Central memory CD8-positive, alpha-beta T cell (primary cell): ENCODE measurements at regions not wholly inside any gene's neighbourhood (a gene's known extent, or its start where the extent isn't known, plus 50 kb on each side); places are given as distances from the start of the nearest gene placed in this dataset.

ENCODE experiments used
- ATAC-seq: fragments of 150-1000 bp; cut with Tn5 transposase; replicated peaks from 2 replicates; pipeline ENCODE4 v1.10.0; 2022; ENCODE audit warnings: mild to moderate bottlenecking, moderate FRiP score, moderate number of reproducible peaks; ENCODE audit not compliant: poor library complexity, severe bottlenecking; ENCODE audit errors: extremely low read depth
- DNase-seq, 2 donors: peaks; one replicate each; pipeline ENCODE4 v3.0.0; 2021; ENCODE audit warnings: low spot score in 2 of 2
- H3K27ac Mint-ChIP-seq: one replicate; pipeline ENCODE4 v1.8.0; 2022; ENCODE audit warnings: low read depth, mild to moderate bottlenecking, moderate library complexity, mixed read lengths
- H3K27me3 Mint-ChIP-seq: one replicate; pipeline ENCODE4 v1.8.0; 2022; ENCODE audit warnings: mixed read lengths
- H3K36me3 Mint-ChIP-seq: one replicate; pipeline ENCODE4 v1.8.0; 2022; ENCODE audit warnings: mild to moderate bottlenecking, moderate library complexity, mixed read lengths; ENCODE audit not compliant: insufficient read depth
- H3K4me1 Mint-ChIP-seq: one replicate; pipeline ENCODE4 v1.8.0; 2022; ENCODE audit warnings: mixed read lengths
- H3K4me3 Mint-ChIP-seq: one replicate; pipeline ENCODE4 v1.8.0; 2022; ENCODE audit warnings: mild to moderate bottlenecking, moderate library complexity, mixed read lengths
- H3K9me3 Mint-ChIP-seq: one replicate; pipeline ENCODE4 v1.8.0; 2022; ENCODE audit warnings: mixed read lengths

- Mint-ChIP-seq H3K27ac (no peak overlapping the region), H3K27me3 (peaks cover 8% of the 10 kb centered on the region), H3K4me1 (no peaks in the 10 kb centered on the region), H3K9me3 (no peaks in the 10 kb centered on the region), H3K36me3 (no peaks in the 10 kb centered on the region), H3K4me3 (no peak overlapping the region)
- ATAC-seq (no peak), DNase-seq (no peak)
Observed at GRCh38 chr12:112728864-112729263, 62.7 kb upstream of the RPH3A start.

- H3K9me3 Mint-ChIP-seq = no peaks in the 10 kb centered on the region
- no peak overlapping the region for H3K27ac Mint-ChIP-seq
- peaks cover 32% of the 10 kb centered on the region for H3K27me3 Mint-ChIP-seq
- DNase-seq (no peak), ATAC-seq (no peak)
- H3K36me3 Mint-ChIP-seq = no peaks in the 10 kb centered on the region
- H3K4me3 Mint-ChIP-seq = no peak overlapping the region
- H3K4me1 Mint-ChIP-seq = no peaks in the 10 kb centered on the region
Observed at GRCh38 chr12:112734859-112735695, 56.5 kb upstream of the RPH3A start.

GRCh38 chr12:112738531-112738930 lies 53.0 kb upstream of the RPH3A start:
- no peaks in the 10 kb centered on the region for H3K9me3 Mint-ChIP-seq
- no peaks in the 10 kb centered on the region for H3K36me3 Mint-ChIP-seq
- DNase-seq (no peak), ATAC-seq (no peak)
- peaks cover 52% of the 10 kb centered on the region for H3K27me3 Mint-ChIP-seq
- H3K27ac Mint-ChIP-seq = no peak overlapping the region
- H3K4me3 Mint-ChIP-seq = no peak overlapping the region
- H3K4me1 Mint-ChIP-seq = no peaks in the 10 kb centered on the region

- Mint-ChIP-seq H3K4me1 (peaks cover 9% of the 10 kb centered on the region), H3K27me3 (peaks cover 38% of the 10 kb centered on the region), H3K4me3 (no peak overlapping the region), H3K9me3 (no peaks in the 10 kb centered on the region), H3K36me3 (no peaks in the 10 kb centered on the region), H3K27ac (no peak overlapping the region)
- ATAC-seq = no peak
- DNase-seq = no peak
Observed at GRCh38 chr12:112740387-112740934, 51.1 kb upstream of the RPH3A start.

GRCh38 chr12:112741106-112741505 lies 50.4 kb upstream of the RPH3A start:
- DNase-seq (no peak), ATAC-seq (no peak)
- H3K27me3 Mint-ChIP-seq = peaks cover 32% of the 10 kb centered on the region
- H3K27ac Mint-ChIP-seq = no peak overlapping the region
- no peak overlapping the region for H3K4me3 Mint-ChIP-seq
- no peaks in the 10 kb centered on the region for H3K9me3 Mint-ChIP-seq
- H3K4me1 Mint-ChIP-seq = peaks cover 16% of the 10 kb centered on the region
- no peaks in the 10 kb centered on the region for H3K36me3 Mint-ChIP-seq
